ENCODE measurements at regions not wholly inside any gene's neighbourhood (a gene's known extent, or its start where the extent isn't known, plus 50 kb on each side); places are given as distances from the start of the nearest gene placed in this dataset.

DNA sequence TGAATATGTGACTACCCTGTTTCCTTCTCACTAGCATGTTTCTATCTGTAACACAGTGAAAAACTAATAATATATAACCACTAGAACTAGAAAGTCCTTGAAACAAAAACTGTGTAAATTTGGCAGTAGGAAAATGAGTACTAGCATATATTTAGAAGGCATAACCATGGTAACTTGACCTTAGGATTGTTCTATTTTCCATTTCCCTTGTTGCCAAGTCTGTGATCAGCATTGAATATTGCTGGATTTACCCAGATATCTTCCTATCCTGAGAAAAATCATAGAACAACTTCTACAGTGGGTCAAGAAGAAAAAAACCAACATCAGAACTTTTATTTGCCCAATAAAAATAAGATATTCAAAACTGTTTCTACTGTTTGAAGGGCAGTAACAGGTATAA, 563.9 kb upstream of the NRXN1 start:
- Histone ChIP-seq H3K4me1 (ENCODE audit: control insufficient read depth, low read depth, low read length) (peaks cover 7% of the 10 kb centered on the region), H3K4me3 (ENCODE audit: low read length) (no peak overlapping the region), H3K9me3 (ENCODE audit: control insufficient read depth, low read depth, low read length) (no peaks in the 10 kb centered on the region), H3K27me3 (ENCODE audit: control insufficient read depth, insufficient read depth, low read length) (no peaks in the 10 kb centered on the region), H3K36me3 (ENCODE audit: control insufficient read depth, low read depth, low read length) (no peaks in the 10 kb centered on the region), H3K9ac (ENCODE audit: low read length) (no peak overlapping the region), H3K27ac (ENCODE audit: low read length) (no peak overlapping the region)

DNA sequence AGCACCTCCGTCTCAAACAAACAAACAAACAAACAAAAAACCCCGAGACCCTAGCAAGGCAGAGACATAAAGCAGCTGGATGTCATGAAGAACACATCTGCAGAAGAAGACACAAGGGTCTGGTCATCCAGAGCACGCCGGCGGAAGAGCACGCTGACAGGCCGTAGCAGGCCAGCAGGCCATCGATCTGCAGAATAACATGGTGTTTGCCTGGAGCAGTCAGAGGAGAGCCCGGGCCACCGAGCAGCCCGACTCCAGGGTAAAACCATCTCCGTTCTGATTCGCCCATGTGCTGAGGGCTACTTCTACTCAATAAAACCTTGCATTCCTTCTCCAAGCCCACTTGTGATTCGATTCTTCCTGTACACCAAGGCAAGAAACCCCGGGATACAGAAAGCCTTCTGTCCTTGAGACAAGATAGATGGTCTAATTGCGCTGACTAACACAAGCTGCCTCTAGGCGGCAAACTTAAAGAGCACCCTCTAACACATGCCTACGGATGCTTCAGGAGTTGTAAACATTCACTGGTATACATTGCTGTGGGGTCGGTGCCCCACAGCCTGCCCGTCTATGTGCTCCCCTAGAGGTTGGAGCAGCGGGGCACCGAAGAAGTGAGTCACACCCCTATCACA, 549.8 kb upstream of the NRXN1 start:
- Histone ChIP-seq H3K9ac (ENCODE audit: low read length) (no peak overlapping the region), H3K27me3 (ENCODE audit: control insufficient read depth, insufficient read depth, low read length) (no peaks in the 10 kb centered on the region), H3K4me3 (ENCODE audit: low read length) (no peak overlapping the region), H3K4me1 (ENCODE audit: control insufficient read depth, low read depth, low read length) (no peaks in the 10 kb centered on the region), H3K9me3 (ENCODE audit: control insufficient read depth, low read depth, low read length) (no peaks in the 10 kb centered on the region), H3K27ac (ENCODE audit: low read length) (no peak overlapping the region), H3K36me3 (ENCODE audit: control insufficient read depth, low read depth, low read length) (no peaks in the 10 kb centered on the region)

DNA sequence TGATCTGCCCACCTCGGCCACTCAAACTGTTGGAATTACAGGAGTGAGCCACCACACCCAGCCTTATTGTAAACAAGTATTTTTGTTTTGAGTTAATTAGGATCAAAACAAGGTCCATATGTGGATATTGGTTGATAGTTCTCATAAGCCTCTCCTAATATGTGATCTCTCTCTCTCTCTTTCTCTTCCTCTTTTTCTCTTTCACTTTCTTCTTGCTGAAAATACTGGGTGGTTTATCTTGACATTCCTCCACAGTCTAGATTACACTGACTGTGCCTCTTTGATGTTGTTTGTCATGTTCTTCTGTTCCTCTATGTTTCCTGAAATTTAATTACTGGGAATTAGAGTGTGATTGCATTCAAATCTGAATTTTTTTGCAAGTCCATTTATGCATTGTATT, 547.5 kb upstream of the NRXN1 start:
- Histone ChIP-seq H3K27ac (ENCODE audit: low read length) (no peak overlapping the region), H3K4me3 (ENCODE audit: low read length) (no peak overlapping the region), H3K9me3 (ENCODE audit: control insufficient read depth, low read depth, low read length) (no peaks in the 10 kb centered on the region), H3K27me3 (ENCODE audit: control insufficient read depth, insufficient read depth, low read length) (no peaks in the 10 kb centered on the region), H3K36me3 (ENCODE audit: control insufficient read depth, low read depth, low read length) (no peaks in the 10 kb centered on the region), H3K4me1 (ENCODE audit: control insufficient read depth, low read depth, low read length) (no peaks in the 10 kb centered on the region), H3K9ac (ENCODE audit: low read length) (no peak overlapping the region)

DNA sequence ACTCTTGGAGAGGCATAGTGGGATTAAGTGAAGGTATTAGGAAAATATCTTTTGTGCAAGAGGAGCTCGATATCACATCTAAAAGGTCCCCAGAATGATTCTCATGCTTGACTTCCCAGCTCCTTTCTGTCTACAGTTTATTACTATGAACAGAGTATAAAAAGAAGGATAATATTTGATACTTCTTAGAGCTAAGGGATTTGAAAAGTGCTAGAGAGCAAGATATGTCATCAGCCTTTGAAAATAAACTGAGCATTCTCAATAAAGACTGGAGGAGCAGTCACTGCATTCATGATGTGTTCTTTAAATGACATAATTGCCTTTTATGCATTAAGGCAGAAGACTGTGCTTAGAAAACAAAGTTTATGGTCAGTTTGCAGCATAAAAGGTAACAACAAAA, 543.2 kb upstream of the NRXN1 start:
- Histone ChIP-seq H3K36me3 (ENCODE audit: control insufficient read depth, low read depth, low read length) (no peaks in the 10 kb centered on the region), H3K4me3 (ENCODE audit: low read length) (no peak overlapping the region), H3K4me1 (ENCODE audit: control insufficient read depth, low read depth, low read length) (no peaks in the 10 kb centered on the region), H3K9ac (ENCODE audit: low read length) (no peak overlapping the region), H3K9me3 (ENCODE audit: control insufficient read depth, low read depth, low read length) (no peaks in the 10 kb centered on the region), H3K27me3 (ENCODE audit: control insufficient read depth, insufficient read depth, low read length) (no peaks in the 10 kb centered on the region), H3K27ac (ENCODE audit: low read length) (no peak overlapping the region)

DNA sequence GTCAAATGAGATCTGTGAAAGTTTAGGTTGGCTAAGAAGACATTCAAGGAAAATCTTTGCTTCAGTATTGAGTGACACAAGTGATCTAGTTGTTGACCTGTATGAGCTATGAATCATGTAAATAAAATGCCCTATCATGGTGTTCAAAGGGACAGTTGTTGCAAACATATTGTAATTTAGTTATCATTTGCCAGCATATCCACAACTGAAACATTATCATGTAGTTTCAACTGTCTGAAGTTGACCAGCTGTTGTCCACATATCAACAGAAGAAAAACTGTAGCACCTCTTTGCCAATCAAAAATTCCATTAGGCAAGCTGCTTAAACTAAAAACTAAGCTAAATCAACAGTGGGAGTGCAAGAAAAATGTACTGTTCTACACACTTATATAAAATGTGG, 527.1 kb upstream of the NRXN1 start:
- Histone ChIP-seq H3K36me3 (ENCODE audit: control insufficient read depth, low read depth, low read length) (no peaks in the 10 kb centered on the region), H3K4me3 (ENCODE audit: low read length) (no peak overlapping the region), H3K27me3 (ENCODE audit: control insufficient read depth, insufficient read depth, low read length) (no peaks in the 10 kb centered on the region), H3K4me1 (ENCODE audit: control insufficient read depth, low read depth, low read length) (no peaks in the 10 kb centered on the region), H3K9ac (ENCODE audit: low read length) (no peak overlapping the region), H3K27ac (ENCODE audit: low read length) (no peak overlapping the region), H3K9me3 (ENCODE audit: control insufficient read depth, low read depth, low read length) (no peaks in the 10 kb centered on the region)

DNA sequence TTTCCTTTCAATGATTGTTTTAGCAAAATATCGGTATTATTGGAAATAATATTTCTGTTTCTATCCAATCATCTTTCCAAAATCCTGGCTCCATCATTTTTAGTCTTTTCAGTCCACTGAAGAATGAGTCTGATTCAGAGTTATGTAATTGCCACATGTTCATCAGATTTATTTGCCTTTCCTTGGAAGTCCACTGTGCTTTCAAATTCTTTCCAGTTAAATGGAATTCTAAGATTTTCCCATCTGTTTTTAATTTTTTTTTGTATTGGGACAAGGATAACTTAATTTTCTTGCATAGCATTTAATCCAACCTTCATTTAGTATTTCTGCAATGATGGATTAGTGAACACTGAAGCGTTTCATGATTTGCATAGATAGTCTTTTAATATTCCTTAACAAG, 521.5 kb upstream of the NRXN1 start:
- Histone ChIP-seq H3K4me3 (ENCODE audit: low read length) (no peak overlapping the region), H3K9ac (ENCODE audit: low read length) (no peak overlapping the region), H3K27me3 (ENCODE audit: control insufficient read depth, insufficient read depth, low read length) (no peaks in the 10 kb centered on the region), H3K27ac (ENCODE audit: low read length) (no peak overlapping the region), H3K9me3 (ENCODE audit: control insufficient read depth, low read depth, low read length) (no peaks in the 10 kb centered on the region), H3K36me3 (ENCODE audit: control insufficient read depth, low read depth, low read length) (no peaks in the 10 kb centered on the region), H3K4me1 (ENCODE audit: control insufficient read depth, low read depth, low read length) (no peaks in the 10 kb centered on the region)

DNA sequence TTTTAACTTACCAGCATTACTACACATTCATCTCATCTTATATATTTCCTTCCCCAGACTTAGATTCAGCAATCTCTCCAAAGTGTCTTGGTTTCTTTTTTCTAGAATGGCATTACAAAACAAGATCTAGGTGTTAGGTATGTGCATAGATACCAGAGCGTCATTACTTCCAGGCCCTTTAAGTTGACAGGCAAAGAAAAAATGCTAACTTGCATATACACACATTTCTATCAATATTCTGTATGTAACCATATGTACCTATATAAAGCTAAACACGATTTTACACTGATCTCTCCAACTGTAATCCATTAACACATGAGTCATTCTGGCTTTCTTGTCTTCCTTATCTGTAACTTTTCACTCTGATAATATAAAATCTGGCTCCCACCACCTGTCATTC, 503.8 kb upstream of the NRXN1 start:
- H3K4me3 ChIP-seq (ENCODE audit: low read length) = no peak overlapping the region
- H3K27me3 ChIP-seq (ENCODE audit: control insufficient read depth, insufficient read depth, low read length) = no peaks in the 10 kb centered on the region
- H3K36me3 ChIP-seq (ENCODE audit: control insufficient read depth, low read depth, low read length) = no peaks in the 10 kb centered on the region
- H3K9ac ChIP-seq (ENCODE audit: low read length) = no peak overlapping the region
- H3K27ac ChIP-seq (ENCODE audit: low read length) = no peak overlapping the region
- H3K4me1 ChIP-seq (ENCODE audit: control insufficient read depth, low read depth, low read length) = no peaks in the 10 kb centered on the region
- H3K9me3 ChIP-seq (ENCODE audit: control insufficient read depth, low read depth, low read length) = peaks cover 3% of the 10 kb centered on the region

DNA sequence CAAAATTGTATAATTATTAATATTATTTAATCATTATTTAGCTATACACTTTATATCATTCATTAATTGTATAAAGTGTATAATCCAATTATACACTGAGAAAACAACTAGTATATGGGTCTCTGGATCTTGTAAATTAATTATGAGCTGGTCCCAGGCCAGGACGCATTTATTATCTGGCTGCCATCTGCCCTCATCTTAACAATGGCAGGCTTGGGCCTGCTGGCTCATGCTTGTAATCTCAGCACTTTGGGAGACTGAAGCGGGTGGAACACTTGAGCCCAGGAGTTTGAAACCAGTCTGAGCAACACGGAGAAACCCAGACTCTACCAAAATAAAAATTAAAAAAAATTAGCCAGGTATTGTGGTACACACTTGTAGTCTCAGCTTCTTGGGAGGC, 502.2 kb upstream of the NRXN1 start:
- H3K27me3 ChIP-seq (ENCODE audit: control insufficient read depth, insufficient read depth, low read length) = no peaks in the 10 kb centered on the region
- H3K36me3 ChIP-seq (ENCODE audit: control insufficient read depth, low read depth, low read length) = no peaks in the 10 kb centered on the region
- no peak overlapping the region for H3K27ac ChIP-seq (ENCODE audit: low read length)
- H3K9me3 ChIP-seq (ENCODE audit: control insufficient read depth, low read depth, low read length) = peaks cover 3% of the 10 kb centered on the region
- no peak overlapping the region for H3K9ac ChIP-seq (ENCODE audit: low read length)
- no peak overlapping the region for H3K4me3 ChIP-seq (ENCODE audit: low read length)
- H3K4me1 ChIP-seq (ENCODE audit: control insufficient read depth, low read depth, low read length) = no peaks in the 10 kb centered on the region

DNA sequence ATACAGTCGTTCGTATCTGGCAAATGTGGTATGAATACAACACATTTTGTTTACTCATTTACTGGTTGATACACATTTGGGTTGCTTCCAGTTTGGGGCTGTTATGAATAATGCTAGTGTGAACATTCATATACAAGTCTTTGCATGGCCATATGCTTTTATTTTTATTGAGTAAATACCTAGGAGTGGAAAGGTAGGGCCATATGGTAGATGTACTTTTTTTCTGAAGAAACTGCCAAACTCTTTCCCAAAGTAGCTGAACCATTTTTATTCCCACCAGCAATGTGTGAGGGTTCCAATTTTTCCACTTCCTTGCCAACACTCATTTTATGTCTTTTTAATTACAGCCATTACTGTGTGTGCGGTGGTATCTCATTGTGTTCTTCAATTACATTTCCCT, 496.2 kb upstream of the NRXN1 start:
- H3K27me3 ChIP-seq (ENCODE audit: control insufficient read depth, insufficient read depth, low read length) = no peaks in the 10 kb centered on the region
- H3K4me1 ChIP-seq (ENCODE audit: control insufficient read depth, low read depth, low read length) = no peaks in the 10 kb centered on the region
- no peak overlapping the region for H3K27ac ChIP-seq (ENCODE audit: low read length)
- H3K9me3 ChIP-seq (ENCODE audit: control insufficient read depth, low read depth, low read length) = peaks cover 3% of the 10 kb centered on the region
- H3K9ac ChIP-seq (ENCODE audit: low read length) = no peak overlapping the region
- no peaks in the 10 kb centered on the region for H3K36me3 ChIP-seq (ENCODE audit: control insufficient read depth, low read depth, low read length)
- no peak overlapping the region for H3K4me3 ChIP-seq (ENCODE audit: low read length)

DNA sequence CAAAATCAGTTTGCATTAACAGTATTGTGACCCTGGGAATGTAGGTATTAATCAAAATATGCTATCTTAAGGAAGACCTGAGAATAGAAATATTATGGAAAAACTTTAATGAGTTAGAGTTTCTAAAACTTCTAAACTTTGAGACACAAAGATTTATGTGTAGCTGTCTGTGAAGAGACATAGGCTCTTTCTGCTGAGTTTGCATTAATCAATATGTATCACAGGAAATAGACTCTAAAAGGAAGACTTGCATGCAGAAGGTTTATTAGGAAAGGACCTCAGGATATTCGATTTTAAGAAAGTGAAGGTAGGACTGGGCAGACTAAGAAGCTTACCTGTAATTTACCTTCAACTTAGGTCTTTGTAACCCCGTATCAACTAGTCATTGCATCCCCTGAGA, 494.8 kb upstream of the NRXN1 start:
- H3K36me3 ChIP-seq (ENCODE audit: control insufficient read depth, low read depth, low read length) = no peaks in the 10 kb centered on the region

DNA sequence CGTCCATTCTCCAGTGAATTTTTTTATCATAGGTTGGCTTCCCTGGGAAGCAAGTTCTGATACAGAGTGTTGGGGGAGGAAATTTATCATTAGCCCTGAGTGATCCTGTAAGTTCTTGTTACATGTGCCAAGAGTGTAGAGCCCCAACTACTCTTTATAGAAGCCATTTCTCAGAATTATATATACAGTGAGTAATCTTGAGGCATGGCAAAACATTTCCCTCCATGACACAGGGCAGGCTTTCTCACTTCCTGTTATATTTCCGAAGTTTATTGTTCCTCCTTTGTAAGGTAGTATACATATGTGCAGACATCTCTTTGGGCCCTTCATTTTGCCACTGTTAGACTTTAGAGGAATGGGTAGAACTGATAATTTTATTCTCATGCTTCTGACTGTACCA, 484.7 kb upstream of the NRXN1 start:
- no peaks in the 10 kb centered on the region for H3K9me3 ChIP-seq (ENCODE audit: control insufficient read depth, low read depth, low read length)
- no peak overlapping the region for H3K9ac ChIP-seq (ENCODE audit: low read length)
- no peak overlapping the region for H3K4me3 ChIP-seq (ENCODE audit: low read length)
- no peaks in the 10 kb centered on the region for H3K4me1 ChIP-seq (ENCODE audit: control insufficient read depth, low read depth, low read length)
- no peaks in the 10 kb centered on the region for H3K27me3 ChIP-seq (ENCODE audit: control insufficient read depth, insufficient read depth, low read length)
- H3K27ac ChIP-seq (ENCODE audit: low read length) = no peak overlapping the region
- H3K36me3 ChIP-seq (ENCODE audit: control insufficient read depth, low read depth, low read length) = no peaks in the 10 kb centered on the region

More for the DNA sequence above, 494.8 kb upstream of the NRXN1 start:
- no peak overlapping the region for H3K9ac ChIP-seq (ENCODE audit: low read length)
- no peaks in the 10 kb centered on the region for H3K4me1 ChIP-seq (ENCODE audit: control insufficient read depth, low read depth, low read length)
- no peak overlapping the region for H3K27ac ChIP-seq (ENCODE audit: low read length)
- H3K27me3 ChIP-seq (ENCODE audit: control insufficient read depth, insufficient read depth, low read length) = no peaks in the 10 kb centered on the region
- H3K9me3 ChIP-seq (ENCODE audit: control insufficient read depth, low read depth, low read length) = no peaks in the 10 kb centered on the region
- H3K4me3 ChIP-seq (ENCODE audit: low read length) = no peak overlapping the region

DNA sequence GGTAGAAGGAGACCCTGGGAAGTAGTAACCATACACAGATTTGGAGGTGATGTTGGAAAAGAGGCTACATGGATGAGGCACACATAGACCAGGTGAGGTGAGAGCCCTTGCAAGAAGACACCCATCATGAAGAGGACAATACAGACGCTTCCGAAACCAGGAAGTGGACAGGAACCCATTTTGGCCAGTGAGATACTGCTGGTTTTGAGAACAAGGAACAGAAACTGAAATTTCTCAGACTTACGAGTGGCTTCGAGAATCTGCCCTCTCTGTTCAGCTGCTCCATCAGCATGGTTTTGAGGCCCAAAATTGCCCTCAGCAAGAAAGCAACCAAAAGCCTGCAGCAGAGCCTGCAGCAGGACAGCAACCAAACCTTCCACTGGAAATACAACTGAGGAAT, 479.1 kb upstream of the NRXN1 start:
- Histone ChIP-seq H3K4me1 (ENCODE audit: control insufficient read depth, low read depth, low read length) (no peaks in the 10 kb centered on the region), H3K27me3 (ENCODE audit: control insufficient read depth, insufficient read depth, low read length) (no peaks in the 10 kb centered on the region), H3K4me3 (ENCODE audit: low read length) (no peak overlapping the region), H3K9ac (ENCODE audit: low read length) (no peak overlapping the region), H3K36me3 (ENCODE audit: control insufficient read depth, low read depth, low read length) (no peaks in the 10 kb centered on the region), H3K27ac (ENCODE audit: low read length) (no peak overlapping the region), H3K9me3 (ENCODE audit: control insufficient read depth, low read depth, low read length) (no peaks in the 10 kb centered on the region)
